ENCODE measurements at regions not wholly inside any gene's neighbourhood (a gene's known extent, or its start where the extent isn't known, plus 50 kb on each side); places are given as distances from the start of the nearest gene placed in this dataset.

- Histone ChIP-seq H3K27ac (no peak overlapping the region), H3K36me3 (replicated peaks in 1 of 2; ENCODE audit: insufficient read depth in 1 of 2, low read depth in 2 of 2) (no peaks in the 10 kb centered on the region), H3K9me3 (no peaks in the 10 kb centered on the region), H3K4me3 (no peak overlapping the region), H3K4me1 (no peaks in the 10 kb centered on the region), H3K27me3 (no peaks in the 10 kb centered on the region)
- intact Hi-C loops (cut with DNase I), result no loop called here
- ATAC-seq (no peak), DNase-seq (no peak)
- 26 to 45% methylated on average over 1 of the region's 1 CpG for WGBS, 2 donors
- TF ChIP-seq, protein P1, sequence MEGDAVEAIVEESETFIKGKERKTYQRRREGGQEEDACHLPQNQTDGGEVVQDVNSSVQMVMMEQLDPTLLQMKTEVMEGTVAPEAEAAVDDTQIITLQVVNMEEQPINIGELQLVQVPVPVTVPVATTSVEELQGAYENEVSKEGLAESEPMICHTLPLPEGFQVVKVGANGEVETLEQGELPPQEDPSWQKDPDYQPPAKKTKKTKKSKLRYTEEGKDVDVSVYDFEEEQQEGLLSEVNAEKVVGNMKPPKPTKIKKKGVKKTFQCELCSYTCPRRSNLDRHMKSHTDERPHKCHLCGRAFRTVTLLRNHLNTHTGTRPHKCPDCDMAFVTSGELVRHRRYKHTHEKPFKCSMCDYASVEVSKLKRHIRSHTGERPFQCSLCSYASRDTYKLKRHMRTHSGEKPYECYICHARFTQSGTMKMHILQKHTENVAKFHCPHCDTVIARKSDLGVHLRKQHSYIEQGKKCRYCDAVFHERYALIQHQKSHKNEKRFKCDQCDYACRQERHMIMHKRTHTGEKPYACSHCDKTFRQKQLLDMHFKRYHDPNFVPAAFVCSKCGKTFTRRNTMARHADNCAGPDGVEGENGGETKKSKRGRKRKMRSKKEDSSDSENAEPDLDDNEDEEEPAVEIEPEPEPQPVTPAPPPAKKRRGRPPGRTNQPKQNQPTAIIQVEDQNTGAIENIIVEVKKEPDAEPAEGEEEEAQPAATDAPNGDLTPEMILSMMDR (IDR thresholded peaks at IDR 0.05), result no peak
- TF ChIP-seq POLR2A (IDR thresholded peaks at IDR 0.05), result no peak
Measured at GRCh38 chr11:91257667-91258066, 967.0 kb upstream of the FAT3 start.

- intact Hi-C loops (cut with DNase I), result no loop called here
- H3K27ac ChIP-seq, result no peak overlapping the region
- no peaks in the 10 kb centered on the region for H3K27me3 ChIP-seq
- H3K9me3 ChIP-seq, result no peaks in the 10 kb centered on the region
- TF ChIP-seq, protein P1 (IDR thresholded peaks at IDR 0.05), result peak in 6 of 7 experiments; percentile 40 to 53 (median 43)
- TF ChIP-seq POLR2A (IDR thresholded peaks at IDR 0.05), result no peak
- H3K36me3 ChIP-seq (replicated peaks in 1 of 2; ENCODE audit: insufficient read depth in 1 of 2, low read depth in 2 of 2), result no peaks in the 10 kb centered on the region
- DNase-seq (peak in 2 of 4 donors; percentile 15 to 32), ATAC-seq (no peak)
- no peaks in the 10 kb centered on the region for H3K4me1 ChIP-seq
- 8 to 11% methylated on average over 4 of the region's 4 CpGs for WGBS, 2 donors
- H3K4me3 ChIP-seq, result no peak overlapping the region
Measured at GRCh38 chr11:91248199-91248807, 976.3 kb upstream of the FAT3 start.

GRCh38 chr11:91247009-91247735 is 977.4 kb upstream of the FAT3 start:
- 45 to 49% methylated on average over 5 of the region's 5 CpGs for WGBS, 2 donors
- intact Hi-C loops (cut with DNase I), result no loop called here
- Histone ChIP-seq H3K4me1 (no peaks in the 10 kb centered on the region), H3K36me3 (replicated peaks in 1 of 2; ENCODE audit: insufficient read depth in 1 of 2, low read depth in 2 of 2) (no peaks in the 10 kb centered on the region), H3K27ac (no peak overlapping the region), H3K9me3 (no peaks in the 10 kb centered on the region), H3K4me3 (no peak overlapping the region), H3K27me3 (no peaks in the 10 kb centered on the region)
- TF ChIP-seq, protein P1 (IDR thresholded peaks at IDR 0.05), result no peak
- TF ChIP-seq POLR2A (IDR thresholded peaks at IDR 0.05), result no peak
- ATAC-seq (no peak), DNase-seq (no peak)

GRCh38 chr11:91244912-91245311 is 979.7 kb upstream of the FAT3 start:
- no peaks in the 10 kb centered on the region for H3K9me3 ChIP-seq
- no peaks in the 10 kb centered on the region for H3K4me1 ChIP-seq
- H3K4me3 ChIP-seq, result no peak overlapping the region
- WGBS, 2 donors, result 66 to 74% methylated on average over 4 of the region's 4 CpGs
- no peak overlapping the region for H3K27ac ChIP-seq
- ATAC-seq (no peak), DNase-seq (no peak)
- H3K27me3 ChIP-seq, result no peaks in the 10 kb centered on the region
- intact Hi-C loops (cut with DNase I), result no loop called here
- TF ChIP-seq POLR2A (IDR thresholded peaks at IDR 0.05), result no peak
- TF ChIP-seq, protein P1 (IDR thresholded peaks at IDR 0.05), result no peak
- H3K36me3 ChIP-seq (replicated peaks in 1 of 2; ENCODE audit: insufficient read depth in 1 of 2, low read depth in 2 of 2), result no peaks in the 10 kb centered on the region

DNA sequence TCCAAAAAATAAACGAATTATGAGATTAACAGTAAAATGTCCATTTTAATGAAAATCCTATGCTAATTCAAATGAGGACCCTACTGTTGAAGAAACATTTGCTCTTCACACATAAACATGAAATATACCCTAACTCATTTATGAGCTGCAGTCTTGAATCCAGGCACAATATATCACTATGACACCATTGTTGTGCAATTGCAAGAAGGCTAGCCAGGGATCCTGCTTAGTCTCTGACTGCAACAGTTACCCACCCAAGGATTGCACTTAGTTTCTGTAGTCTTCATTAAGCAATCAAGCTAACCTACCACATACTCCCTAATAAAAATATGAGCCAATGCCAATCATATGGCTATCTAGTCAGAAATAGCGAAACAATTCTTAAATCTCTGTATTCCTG is 981.0 kb upstream of the FAT3 start:
- ATAC-seq, result no peak
- intact Hi-C loops (cut with DNase I), result no loop called here
- DNase-seq, result no peak

More for the DNA sequence above, 981.0 kb upstream of the FAT3 start:
- Histone ChIP-seq H3K4me1 (no peaks in the 10 kb centered on the region), H3K9me3 (no peaks in the 10 kb centered on the region), H3K27ac (no peak overlapping the region), H3K27me3 (no peaks in the 10 kb centered on the region), H3K36me3 (replicated peaks in 1 of 2; ENCODE audit: insufficient read depth in 1 of 2, low read depth in 2 of 2) (no peaks in the 10 kb centered on the region), H3K4me3 (no peak overlapping the region)
- TF ChIP-seq, protein P1 (IDR thresholded peaks at IDR 0.05), result no peak
- TF ChIP-seq POLR2A (IDR thresholded peaks at IDR 0.05), result no peak
- WGBS, 2 donors, result 55 to 63% methylated on average over 2 of the region's 2 CpGs

Measured in body of pancreas (tissue), 4 donors.